ENCODE measurements at regions not wholly inside any gene's neighbourhood (a gene's known extent, or its start where the extent isn't known, plus 50 kb on each side); places are given as distances from the start of the nearest gene placed in this dataset.

- TF ChIP-seq SIX5 (IDR thresholded peaks at IDR 0.05; ENCODE audit: low read depth, low read length) (no peak), TAF7 (optimal IDR thresholded peaks at IDR 0.05; ENCODE audit: borderline replicate concordance, low read depth, low read length) (no peak), POLR2AphosphoS5 (IDR thresholded peaks at IDR 0.05; ENCODE audit: low read depth, low read length) (no peak), CEBPB (IDR thresholded peaks at IDR 0.05; ENCODE audit: low read depth, low read length) (no peak), GABPA (IDR thresholded peaks at IDR 0.05; ENCODE audit: borderline replicate concordance, insufficient read depth, low read length) (no peak), ZNF274 (IDR thresholded peaks at IDR 0.05; ENCODE audit: borderline replicate concordance, extremely low read depth, low read length) (no peak), JUND (IDR thresholded peaks at IDR 0.05; ENCODE audit: low read length) (no peak), BACH1 (IDR thresholded peaks at IDR 0.05; ENCODE audit: low read length) (no peak)
Measured at GRCh38 chr1:58850636-58851035, 66.8 kb upstream of the JUN start (continued).

Measured in H1 (cell line).